ENCODE measurements at regions not wholly inside any gene's neighbourhood (a gene's known extent, or its start where the extent isn't known, plus 50 kb on each side); places are given as distances from the start of the nearest gene placed in this dataset.

DNA sequence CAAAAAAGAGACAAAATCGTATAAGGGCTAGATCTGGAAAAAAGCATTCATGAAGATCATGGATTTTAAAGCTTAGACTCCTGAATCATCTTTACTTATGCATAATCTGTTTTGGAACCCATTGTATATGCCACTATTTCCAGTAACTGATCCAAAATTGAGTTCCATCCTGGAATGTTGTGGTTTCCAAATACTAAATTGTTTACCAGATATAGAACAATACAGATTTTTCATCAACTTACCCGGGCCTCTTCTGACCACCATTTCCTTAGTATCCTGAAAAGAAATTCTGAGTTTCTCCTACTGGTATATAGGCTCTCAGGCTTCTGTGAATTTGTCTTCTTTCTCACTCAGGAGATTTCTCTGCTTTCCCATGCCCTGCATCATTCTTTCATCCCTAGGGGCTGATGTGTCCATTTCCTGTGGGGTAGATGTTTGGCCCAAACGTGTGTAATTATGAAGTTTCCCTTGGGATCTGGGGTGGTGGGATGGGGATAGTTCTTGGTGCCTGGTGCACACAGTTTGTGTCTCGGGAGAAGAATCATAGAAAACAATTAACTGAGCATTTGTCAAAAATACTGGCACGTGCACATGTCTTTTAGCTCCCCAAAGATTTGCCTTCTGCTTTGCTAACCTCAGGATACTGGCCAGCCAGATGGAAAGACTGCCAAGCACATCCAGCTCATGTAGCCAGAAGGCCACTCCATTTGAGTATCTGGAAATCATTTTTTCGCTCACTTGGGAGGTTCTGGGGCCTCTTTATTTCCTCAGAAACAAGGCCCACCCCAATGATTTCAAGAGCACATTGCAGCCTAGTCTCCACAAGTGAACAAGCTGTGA is 127.8 kb downstream of the NTMT2 start:
- no peak for DNase-seq

DNA sequence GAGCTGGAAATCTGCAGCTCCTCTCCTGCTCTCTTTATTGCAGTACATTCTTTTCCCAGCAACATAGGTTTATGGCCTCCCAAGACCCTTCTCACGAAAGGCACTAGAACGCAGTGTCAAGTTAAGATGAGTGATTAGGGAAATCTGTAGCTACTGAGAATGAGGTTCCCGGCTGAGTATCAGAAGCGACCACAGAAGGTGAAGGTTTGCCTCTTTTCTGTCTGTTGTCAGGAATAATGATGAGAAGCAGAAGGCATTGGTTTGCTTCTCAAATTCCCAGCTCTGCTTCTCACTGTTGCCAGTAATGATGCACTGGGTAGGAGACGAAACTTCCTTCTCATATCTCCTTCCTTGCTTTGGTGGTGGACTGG is 128.4 kb downstream of the NTMT2 start:
- no peak for DNase-seq

DNA sequence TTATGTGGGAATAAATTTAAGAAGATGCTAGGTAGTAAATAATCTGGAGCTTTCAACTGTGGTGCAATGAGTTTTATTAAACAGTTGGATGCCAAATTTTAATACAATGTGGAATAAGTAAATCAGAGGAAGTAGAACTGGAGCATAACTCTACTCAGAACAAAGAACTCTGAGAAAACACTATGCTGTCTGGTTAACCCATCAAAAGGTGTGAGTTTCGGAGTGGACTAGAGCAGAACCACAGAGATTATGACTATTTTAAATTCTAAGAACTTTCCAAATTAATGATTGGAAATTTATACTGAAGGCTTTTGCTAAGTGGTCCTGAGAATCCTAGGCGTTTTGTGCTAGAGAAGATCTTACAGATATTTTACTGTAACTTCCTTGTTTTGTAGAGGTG is 132.2 kb downstream of the NTMT2 start:
- DNase-seq = no peak

GRCh38 chr1:170284016-170284415 is 138.3 kb downstream of the NTMT2 start:
- no peak for DNase-seq

DNA sequence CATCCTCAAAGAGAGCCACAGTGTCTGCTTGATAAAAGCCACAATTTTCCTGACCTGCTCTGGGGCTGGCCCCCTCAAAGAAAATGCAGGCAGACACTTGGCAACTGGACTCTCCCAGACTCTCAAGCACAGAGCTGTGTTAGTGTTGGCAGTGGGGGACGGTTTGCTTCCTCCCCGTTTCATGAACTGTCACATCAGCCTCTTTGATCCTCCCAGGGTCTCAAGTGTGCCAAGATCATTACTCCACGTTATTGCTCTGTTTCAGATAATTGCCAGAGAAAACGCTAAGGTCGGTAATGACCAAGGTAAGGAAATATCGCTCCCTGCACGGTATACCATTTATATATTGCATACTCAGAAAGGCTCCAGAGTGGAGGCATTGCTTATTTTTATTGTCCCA is 138.8 kb downstream of the NTMT2 start:
- DNase-seq = no peak

- DNase-seq = no peak
Measured at GRCh38 chr1:170284951-170285350, 139.2 kb downstream of the NTMT2 start.

DNA sequence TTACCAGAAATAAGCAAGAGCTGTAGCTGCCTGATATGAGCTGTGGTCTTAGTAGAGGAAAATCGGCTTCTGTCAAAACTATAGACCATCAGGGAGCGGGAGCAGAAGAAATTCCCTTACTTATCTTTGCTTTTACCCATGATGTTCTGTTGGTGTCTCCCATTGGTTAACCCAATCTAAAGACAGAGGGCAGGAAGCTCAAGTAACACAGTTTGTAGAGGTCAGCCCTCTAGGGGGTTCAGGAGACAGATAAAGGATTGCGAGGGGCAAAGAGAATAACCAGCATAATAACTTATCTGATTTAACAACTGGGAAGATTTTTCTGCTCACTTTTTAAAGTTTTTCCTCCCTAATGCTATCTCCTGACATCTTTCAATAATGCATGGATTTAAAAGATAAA is 142.4 kb downstream of the NTMT2 start:
- no peak for DNase-seq

DNA sequence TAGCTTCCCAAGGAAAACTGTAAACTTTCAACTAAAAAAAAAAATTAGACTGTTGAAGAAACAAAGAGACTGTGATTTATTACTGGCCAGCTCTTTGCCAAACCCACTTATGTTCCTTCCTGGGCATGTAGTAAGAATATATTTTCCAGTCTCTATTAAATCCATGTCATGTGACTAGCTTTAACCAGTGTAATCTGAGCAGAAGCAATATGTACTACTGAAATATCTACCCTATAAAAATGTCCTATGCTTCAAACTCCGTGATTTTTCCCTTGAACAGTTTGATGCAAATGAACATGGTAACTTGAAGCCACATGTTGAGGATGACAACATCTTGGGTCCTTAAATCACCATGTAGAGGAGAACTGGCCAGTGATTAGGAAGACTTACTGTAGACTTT is 144.5 kb downstream of the NTMT2 start:
- DNase-seq = no peak

DNA sequence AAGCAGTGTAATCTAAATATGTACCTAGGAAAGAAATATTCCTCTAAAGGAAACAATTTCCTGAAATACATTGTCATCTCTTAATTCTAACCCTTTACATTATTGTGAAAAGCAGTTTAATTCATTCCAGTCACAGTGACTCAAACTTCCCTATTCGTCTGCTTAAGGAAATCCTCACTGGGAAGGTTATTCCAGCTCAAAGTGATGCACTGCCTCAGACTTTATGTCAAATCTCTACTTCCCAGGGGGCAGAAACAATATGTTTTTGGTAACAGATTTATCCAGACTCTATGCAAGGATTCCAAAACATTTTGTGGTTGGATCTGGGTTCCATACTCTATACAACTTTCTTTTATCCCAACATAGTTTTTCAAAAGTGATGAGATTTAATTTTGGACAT is 145.2 kb downstream of the NTMT2 start:
- DNase-seq = no peak

GRCh38 chr1:170291516-170291915 is 145.8 kb downstream of the NTMT2 start:
- DNase-seq = no peak

DNA sequence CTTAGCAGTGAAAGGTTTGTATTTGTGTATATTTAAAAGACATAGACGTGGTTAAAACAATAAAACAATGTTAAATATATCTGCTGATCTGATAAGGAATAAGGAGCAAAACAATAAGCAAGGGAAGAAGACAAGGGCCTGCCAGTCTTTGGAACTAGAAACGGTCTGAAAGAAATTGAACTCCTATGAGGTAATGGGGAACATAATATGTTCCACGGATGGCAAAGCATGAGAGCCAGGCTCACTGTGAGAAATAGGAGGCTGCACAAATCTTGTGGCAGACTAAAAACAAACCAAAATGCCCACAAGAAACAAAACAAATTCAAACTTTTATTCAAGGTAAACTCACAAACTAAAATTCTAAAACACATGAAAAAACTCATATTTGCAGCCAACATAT is 150.5 kb downstream of the NTMT2 start:
- DNase-seq = no peak

DNA sequence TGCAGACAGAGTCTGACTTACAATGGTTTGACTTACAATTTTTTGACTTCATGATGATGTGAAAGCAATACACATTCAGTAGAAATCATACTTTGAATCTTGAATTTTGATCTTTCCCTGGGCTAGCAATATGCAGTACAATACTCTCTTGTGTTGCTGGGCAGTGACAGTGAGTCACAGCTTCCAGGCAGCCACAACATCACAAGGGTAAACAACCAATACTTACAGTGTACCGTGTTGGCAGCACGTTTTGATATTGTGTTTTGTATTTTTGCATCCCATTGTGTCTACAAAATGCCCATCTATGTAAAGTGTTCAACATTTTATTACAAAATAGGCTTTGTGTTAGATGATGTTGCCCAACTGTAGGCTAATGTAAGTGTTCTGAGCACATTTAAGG is 150.9 kb downstream of the NTMT2 start:
- no peak for DNase-seq

GRCh38 chr1:170301596-170301995 is 155.8 kb downstream of the NTMT2 start:
- DNase-seq = no peak

DNA sequence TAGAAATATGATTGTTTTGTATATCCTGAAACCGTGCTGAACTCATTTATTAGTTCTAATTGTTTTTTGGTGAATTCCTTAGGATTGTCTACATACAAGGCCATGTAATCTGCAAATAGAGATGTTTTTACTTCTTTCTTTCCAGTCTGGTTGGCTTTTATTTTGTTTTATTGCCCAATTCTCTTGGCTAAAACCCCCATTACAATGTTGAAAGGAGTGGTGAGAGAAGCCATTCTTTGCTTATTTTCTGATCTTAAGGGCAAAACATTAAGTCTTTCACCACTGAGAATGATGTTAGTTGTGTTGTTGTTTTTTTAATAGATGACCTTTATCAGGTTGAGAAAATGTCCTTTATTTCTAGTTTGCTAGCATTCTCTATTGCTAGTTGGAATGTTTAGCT is 157.3 kb downstream of the NTMT2 start:
- no peak for DNase-seq

- DNase-seq = no peak
Measured at GRCh38 chr1:170305777-170306512, 160.2 kb downstream of the NTMT2 start.

- no peak for DNase-seq
Measured at GRCh38 chr1:170306513-170306910, 160.8 kb downstream of the NTMT2 start.

DNA sequence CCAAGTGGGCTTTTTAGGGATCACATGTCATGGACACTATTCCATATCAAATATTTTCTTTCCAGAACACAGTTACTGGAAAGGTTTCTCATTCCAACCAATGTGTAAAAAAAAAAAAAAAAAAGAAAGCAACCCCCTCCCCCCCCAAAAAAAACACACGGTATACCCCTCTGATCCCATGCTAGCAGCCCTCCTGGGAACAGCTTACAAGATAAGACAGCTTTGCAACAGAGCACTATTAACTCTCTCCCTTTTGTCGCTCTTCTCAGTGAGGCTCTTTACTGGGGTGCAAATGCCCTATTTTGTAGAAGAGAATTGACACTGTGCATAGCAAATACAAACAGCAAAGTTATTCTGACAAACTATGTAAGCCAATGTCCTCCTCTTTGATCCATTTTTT is 161.2 kb downstream of the NTMT2 start:
- no peak for DNase-seq

GRCh38 chr1:170307426-170307825 is 161.7 kb downstream of the NTMT2 start:
- no peak for DNase-seq

GRCh38 chr1:170309389-170310013 is 163.7 kb downstream of the NTMT2 start:
- DNase-seq = no peak

GRCh38 chr1:170310014-170310405 is 164.3 kb downstream of the NTMT2 start:
- DNase-seq = no peak

GRCh38 chr1:170310951-170311350 is 165.2 kb downstream of the NTMT2 start:
- DNase-seq = no peak

- DNase-seq = no peak
Measured at GRCh38 chr1:170313306-170313705, 167.5 kb downstream of the NTMT2 start.

DNA sequence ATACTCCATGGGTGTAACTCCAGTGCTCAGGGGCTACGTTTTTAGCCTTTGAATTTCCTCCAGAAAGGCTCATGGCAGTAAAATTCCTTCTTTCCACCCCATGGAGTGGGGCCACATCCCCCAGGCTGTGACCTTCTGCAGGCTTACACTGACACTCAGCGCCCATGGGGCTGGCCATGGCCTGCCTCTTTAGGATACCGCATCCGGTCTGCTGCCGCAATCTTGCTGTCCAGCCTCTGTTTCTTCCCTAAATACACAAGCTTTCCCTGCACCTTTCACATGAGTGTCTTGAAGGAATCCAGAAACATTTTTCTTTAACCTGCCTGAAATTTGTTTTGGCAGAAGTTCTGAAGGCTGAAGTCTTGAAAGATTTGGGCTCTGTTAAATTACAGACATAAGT is 170.5 kb downstream of the NTMT2 start:
- DNase-seq = no peak

GRCh38 chr1:170318141-170318540 is 172.4 kb downstream of the NTMT2 start:
- no peak for DNase-seq
